ENCODE measurements at regions not wholly inside any gene's neighbourhood (a gene's known extent, or its start where the extent isn't known, plus 50 kb on each side); places are given as distances from the start of the nearest gene placed in this dataset.
"Not testable (repeated sequence)": the region's sequence is repeated elsewhere in the genome, so short reads cannot be mapped to it uniquely, and the experiment has no call there.

- no peak for DNase-seq
Measured at GRCh38 chrX:73940893-73941470, 88.5 kb upstream of the XIST start.

GRCh38 chrX:73937843-73938242, 85.3 kb upstream of the XIST start:
- peak in 1 of 2 donors; percentile 36 for DNase-seq

GRCh38 chrX:73932522-73932921, 80.0 kb upstream of the XIST start:
- DNase-seq: no peak

- DNase-seq: no peak
Measured at GRCh38 chrX:73930300-73930699, 77.8 kb upstream of the XIST start.

GRCh38 chrX:73922856-73923455, 70.4 kb upstream of the XIST start:
- no peak for DNase-seq

GRCh38 chrX:73916931-73917667, 64.6 kb upstream of the XIST start:
- no peak for DNase-seq

GRCh38 chrX:73916489-73916888, 64.0 kb upstream of the XIST start:
- no peak for DNase-seq

- not testable (repeated sequence) for DNase-seq
Measured at GRCh38 chrX:73914792-73915191, 62.3 kb upstream of the XIST start.

GRCh38 chrX:73913580-73913979, 61.1 kb upstream of the XIST start:
- DNase-seq: no peak

GRCh38 chrX:73911946-73912345, 59.4 kb upstream of the XIST start:
- DNase-seq: not testable (repeated sequence)

GRCh38 chrX:73905749-73906374, 53.3 kb upstream of the XIST start:
- DNase-seq: not testable (repeated sequence)

GRCh38 chrX:73903941-73904340, 51.4 kb upstream of the XIST start:
- no peak for DNase-seq

Measured in CD4-positive, alpha-beta T cell treated with Interferon alpha-2 for 1 hour (primary cell).